Ovary (tissue), 3 donors: ENCODE measurements at regions not wholly inside any gene's neighbourhood (a gene's known extent, or its start where the extent isn't known, plus 50 kb on each side); places are given as distances from the start of the nearest gene placed in this dataset.

Experiments used
- EP300 ChIP-seq: sonication (generic); formaldehyde crosslinking; IDR thresholded peaks from one replicate; pipeline ENCODE4 v1.6.1; 2017; ENCODE audit warnings: antibody characterized with exemption
- POLR2A ChIP-seq: fragments of 450-650 bp; IDR thresholded peaks from one replicate; pipeline ENCODE4 v1.6.1; 2017; ENCODE audit warnings: antibody characterized with exemption, mild to moderate bottlenecking, moderate library complexity
- TF ChIP-seq, protein P1 (sequence below), 3 donors: fragments of 450-650 bp in 2 of 3; fragments of 200-600 bp in 1 of 3; IDR thresholded peaks; one replicate each; pipeline versions ENCODE4 v1.5.1 to v1.8.0; 2016 to 2022; ENCODE audit warnings: antibody characterized with exemption in 3 of 3, mild to moderate bottlenecking in 1 of 3
- donor health status: DM: no; HTN: no; CAD: no.

DNA sequence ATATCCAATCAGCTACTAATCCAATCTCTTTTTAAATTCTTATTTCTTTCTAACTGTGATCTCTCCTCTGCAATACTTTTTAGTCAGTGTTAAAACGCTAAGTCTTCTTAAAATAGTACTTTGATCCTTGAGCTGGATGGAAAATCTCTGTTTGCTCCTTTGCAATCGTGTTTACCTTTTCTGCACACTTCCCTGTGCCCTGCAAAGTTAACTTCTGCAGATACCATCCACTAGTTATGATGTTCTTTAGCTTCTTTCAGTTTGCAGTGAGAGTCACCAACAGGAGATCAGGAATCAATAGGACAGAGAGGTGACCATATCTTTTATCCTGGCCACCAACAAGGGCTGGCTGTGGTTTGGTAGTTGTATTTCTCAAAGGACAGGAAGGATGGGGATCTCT, 391.5 kb downstream of the GASK1B start:
- no peak for TF ChIP-seq POLR2A
- TF ChIP-seq, protein P1, sequence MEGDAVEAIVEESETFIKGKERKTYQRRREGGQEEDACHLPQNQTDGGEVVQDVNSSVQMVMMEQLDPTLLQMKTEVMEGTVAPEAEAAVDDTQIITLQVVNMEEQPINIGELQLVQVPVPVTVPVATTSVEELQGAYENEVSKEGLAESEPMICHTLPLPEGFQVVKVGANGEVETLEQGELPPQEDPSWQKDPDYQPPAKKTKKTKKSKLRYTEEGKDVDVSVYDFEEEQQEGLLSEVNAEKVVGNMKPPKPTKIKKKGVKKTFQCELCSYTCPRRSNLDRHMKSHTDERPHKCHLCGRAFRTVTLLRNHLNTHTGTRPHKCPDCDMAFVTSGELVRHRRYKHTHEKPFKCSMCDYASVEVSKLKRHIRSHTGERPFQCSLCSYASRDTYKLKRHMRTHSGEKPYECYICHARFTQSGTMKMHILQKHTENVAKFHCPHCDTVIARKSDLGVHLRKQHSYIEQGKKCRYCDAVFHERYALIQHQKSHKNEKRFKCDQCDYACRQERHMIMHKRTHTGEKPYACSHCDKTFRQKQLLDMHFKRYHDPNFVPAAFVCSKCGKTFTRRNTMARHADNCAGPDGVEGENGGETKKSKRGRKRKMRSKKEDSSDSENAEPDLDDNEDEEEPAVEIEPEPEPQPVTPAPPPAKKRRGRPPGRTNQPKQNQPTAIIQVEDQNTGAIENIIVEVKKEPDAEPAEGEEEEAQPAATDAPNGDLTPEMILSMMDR (IDR thresholded peaks at IDR 0.05) = no peak
- TF ChIP-seq EP300 = no peak
